Midbrain (tissue), 1 donor: ENCODE measurements at regions not wholly inside any gene's neighbourhood (a gene's known extent, or its start where the extent isn't known, plus 50 kb on each side); places are given as distances from the start of the nearest gene placed in this dataset.
"Not testable (repeated sequence)": the region's sequence is repeated elsewhere in the genome, so short reads cannot be mapped to it uniquely, and the experiment has no call there.

Source experiments
- DNase-seq: peaks from one replicate; lab custom pipeline; 2025; lab: John Stamatoyannopoulos, UW

GRCh38 chr5:136740228-136740627, 374.9 kb upstream of the TRPC7 start:
- DNase-seq = no peak

GRCh38 chr5:136739271-136739670, 373.9 kb upstream of the TRPC7 start:
- DNase-seq = not testable (repeated sequence)

GRCh38 chr5:136738829-136739228, 373.5 kb upstream of the TRPC7 start:
- no peak for DNase-seq

- no peak for DNase-seq
Measured at GRCh38 chr5:136736021-136736420, 370.7 kb upstream of the TRPC7 start.

- DNase-seq = not testable (repeated sequence)
Measured at GRCh38 chr5:136735611-136736010, 370.3 kb upstream of the TRPC7 start.

- peak; percentile 16 for DNase-seq
Measured at GRCh38 chr5:136734628-136735027, 369.3 kb upstream of the TRPC7 start.

GRCh38 chr5:136732751-136733150, 367.4 kb upstream of the TRPC7 start:
- no peak for DNase-seq

- peak; percentile 25 for DNase-seq
Measured at GRCh38 chr5:136731241-136731900, 366.0 kb upstream of the TRPC7 start.

- no peak for DNase-seq
Measured at GRCh38 chr5:136730426-136730825, 365.1 kb upstream of the TRPC7 start.

GRCh38 chr5:136729901-136730355, 364.6 kb upstream of the TRPC7 start:
- no peak for DNase-seq

- no peak for DNase-seq
Measured at GRCh38 chr5:136726506-136726905, 361.2 kb upstream of the TRPC7 start.

- DNase-seq = no peak
Measured at GRCh38 chr5:136724161-136724560, 358.8 kb upstream of the TRPC7 start.

GRCh38 chr5:136722581-136722980, 357.2 kb upstream of the TRPC7 start:
- DNase-seq = no peak

GRCh38 chr5:136722086-136722485, 356.7 kb upstream of the TRPC7 start:
- DNase-seq = no peak

GRCh38 chr5:136720674-136721073, 355.3 kb upstream of the TRPC7 start:
- no peak for DNase-seq

- DNase-seq = no peak
Measured at GRCh38 chr5:136717917-136718316, 352.6 kb upstream of the TRPC7 start.

GRCh38 chr5:136714286-136714685, 348.9 kb upstream of the TRPC7 start:
- DNase-seq = no peak

- DNase-seq = no peak
Measured at GRCh38 chr5:136712628-136713027, 347.3 kb upstream of the TRPC7 start.

- DNase-seq = no peak
Measured at GRCh38 chr5:136710834-136711233, 345.5 kb upstream of the TRPC7 start.

- DNase-seq = no peak
Measured at GRCh38 chr5:136703706-136704105, 338.4 kb upstream of the TRPC7 start.

- DNase-seq = no peak
Measured at GRCh38 chr5:136703036-136703435, 337.7 kb upstream of the TRPC7 start.

GRCh38 chr5:136701191-136701590, 335.8 kb upstream of the TRPC7 start:
- no peak for DNase-seq

- no peak for DNase-seq
Measured at GRCh38 chr5:136699651-136700050, 334.3 kb upstream of the TRPC7 start.

- no peak for DNase-seq
Measured at GRCh38 chr5:136698970-136699369, 333.6 kb upstream of the TRPC7 start.
